GM23338 (cell line): ENCODE measurements at regions not wholly inside any gene's neighbourhood (a gene's known extent, or its start where the extent isn't known, plus 50 kb on each side); places are given as distances from the start of the nearest gene placed in this dataset.

Source experiments
- CREB1 ChIP-seq: fragments of 250-450 bp; sonication (Bioruptor Pico); IDR thresholded peaks from 2 replicates; pipeline ENCODE4 v1.5.0; 2020; ENCODE audit warnings: low read depth, mild to moderate bottlenecking, moderate library complexity
- EZH2 ChIP-seq: fragments of 200-600 bp; sonication (generic); IDR thresholded peaks from one replicate; pipeline ENCODE4 v1.8.0; 2017; ENCODE audit warnings: antibody characterized with exemption, mild to moderate bottlenecking, low read depth; ENCODE audit not compliant: unreplicated experiment
- EZH2phosphoT487 ChIP-seq: fragments of 200-600 bp; sonication (generic); IDR thresholded peaks from one replicate; pipeline ENCODE4 v1.8.1; 2018; ENCODE audit warnings: antibody characterized with exemption; ENCODE audit not compliant: unreplicated experiment
- JUNB ChIP-seq: IDR thresholded peaks from one replicate; pipeline ENCODE4 v1.6.1; 2016; ENCODE audit warnings: antibody characterized with exemption; ENCODE audit not compliant: unreplicated experiment
- POLR2AphosphoS5 ChIP-seq: IDR thresholded peaks from 2 replicates; pipeline ENCODE4 v1.6.1; 2016; ENCODE audit warnings: antibody characterized with exemption, low read depth
- ZNF114 ChIP-seq: fragments of 250-450 bp; sonication (Bioruptor Pico); IDR thresholded peaks from 2 replicates; pipeline ENCODE4 v1.5.0; 2020; ENCODE audit warnings: mild to moderate bottlenecking, moderate library complexity
- TF ChIP-seq, protein P1 (sequence below), 2 experiments: fragments of 200-600 bp in 1 of 2; sonication (generic) in 1 of 2; conservative IDR thresholded peaks; 2 replicates each; pipeline versions ENCODE4 v1.5.1 to v1.6.1; 2016 to 2017; ENCODE audit warnings: antibody characterized with exemption in 2 of 2, low read depth in 2 of 2, mild to moderate bottlenecking in 2 of 2, moderate library complexity in 1 of 2
- TF ChIP-seq, protein P2 (sequence below): IDR thresholded peaks from one replicate; pipeline ENCODE4 v1.6.1; 2018; ENCODE audit warnings: antibody characterized with exemption; ENCODE audit not compliant: unreplicated experiment

DNA sequence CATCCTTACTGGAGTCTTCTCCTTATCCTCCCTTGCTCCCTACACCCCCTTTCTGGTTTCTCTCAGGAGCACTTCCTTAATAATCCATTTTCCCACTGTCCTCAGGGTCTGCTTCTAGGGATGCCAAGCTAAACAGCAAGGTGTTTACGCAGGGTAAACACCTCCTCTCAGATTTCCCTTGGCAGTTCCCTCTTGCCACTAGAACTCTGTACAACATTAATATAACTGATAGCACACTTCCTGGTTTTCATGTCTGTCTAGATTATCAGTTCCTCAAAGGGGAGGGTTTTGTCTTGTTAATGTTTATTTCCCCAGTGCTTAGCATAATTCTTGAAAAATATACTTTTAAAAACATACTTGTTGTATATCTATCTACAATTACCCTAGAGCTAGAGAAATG lies 118.0 kb upstream of the SLC24A5 start:
- TF ChIP-seq EZH2, result no peak
- TF ChIP-seq, protein P1, sequence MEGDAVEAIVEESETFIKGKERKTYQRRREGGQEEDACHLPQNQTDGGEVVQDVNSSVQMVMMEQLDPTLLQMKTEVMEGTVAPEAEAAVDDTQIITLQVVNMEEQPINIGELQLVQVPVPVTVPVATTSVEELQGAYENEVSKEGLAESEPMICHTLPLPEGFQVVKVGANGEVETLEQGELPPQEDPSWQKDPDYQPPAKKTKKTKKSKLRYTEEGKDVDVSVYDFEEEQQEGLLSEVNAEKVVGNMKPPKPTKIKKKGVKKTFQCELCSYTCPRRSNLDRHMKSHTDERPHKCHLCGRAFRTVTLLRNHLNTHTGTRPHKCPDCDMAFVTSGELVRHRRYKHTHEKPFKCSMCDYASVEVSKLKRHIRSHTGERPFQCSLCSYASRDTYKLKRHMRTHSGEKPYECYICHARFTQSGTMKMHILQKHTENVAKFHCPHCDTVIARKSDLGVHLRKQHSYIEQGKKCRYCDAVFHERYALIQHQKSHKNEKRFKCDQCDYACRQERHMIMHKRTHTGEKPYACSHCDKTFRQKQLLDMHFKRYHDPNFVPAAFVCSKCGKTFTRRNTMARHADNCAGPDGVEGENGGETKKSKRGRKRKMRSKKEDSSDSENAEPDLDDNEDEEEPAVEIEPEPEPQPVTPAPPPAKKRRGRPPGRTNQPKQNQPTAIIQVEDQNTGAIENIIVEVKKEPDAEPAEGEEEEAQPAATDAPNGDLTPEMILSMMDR (conservative IDR thresholded peaks at IDR 0.05; ENCODE audit: low read depth in 2 of 2), result no peak
- no peak for TF ChIP-seq POLR2AphosphoS5
- no peak for TF ChIP-seq JUNB
- no peak for TF ChIP-seq CREB1 (CRISPR knock-in tag)
- TF ChIP-seq, protein P2, sequence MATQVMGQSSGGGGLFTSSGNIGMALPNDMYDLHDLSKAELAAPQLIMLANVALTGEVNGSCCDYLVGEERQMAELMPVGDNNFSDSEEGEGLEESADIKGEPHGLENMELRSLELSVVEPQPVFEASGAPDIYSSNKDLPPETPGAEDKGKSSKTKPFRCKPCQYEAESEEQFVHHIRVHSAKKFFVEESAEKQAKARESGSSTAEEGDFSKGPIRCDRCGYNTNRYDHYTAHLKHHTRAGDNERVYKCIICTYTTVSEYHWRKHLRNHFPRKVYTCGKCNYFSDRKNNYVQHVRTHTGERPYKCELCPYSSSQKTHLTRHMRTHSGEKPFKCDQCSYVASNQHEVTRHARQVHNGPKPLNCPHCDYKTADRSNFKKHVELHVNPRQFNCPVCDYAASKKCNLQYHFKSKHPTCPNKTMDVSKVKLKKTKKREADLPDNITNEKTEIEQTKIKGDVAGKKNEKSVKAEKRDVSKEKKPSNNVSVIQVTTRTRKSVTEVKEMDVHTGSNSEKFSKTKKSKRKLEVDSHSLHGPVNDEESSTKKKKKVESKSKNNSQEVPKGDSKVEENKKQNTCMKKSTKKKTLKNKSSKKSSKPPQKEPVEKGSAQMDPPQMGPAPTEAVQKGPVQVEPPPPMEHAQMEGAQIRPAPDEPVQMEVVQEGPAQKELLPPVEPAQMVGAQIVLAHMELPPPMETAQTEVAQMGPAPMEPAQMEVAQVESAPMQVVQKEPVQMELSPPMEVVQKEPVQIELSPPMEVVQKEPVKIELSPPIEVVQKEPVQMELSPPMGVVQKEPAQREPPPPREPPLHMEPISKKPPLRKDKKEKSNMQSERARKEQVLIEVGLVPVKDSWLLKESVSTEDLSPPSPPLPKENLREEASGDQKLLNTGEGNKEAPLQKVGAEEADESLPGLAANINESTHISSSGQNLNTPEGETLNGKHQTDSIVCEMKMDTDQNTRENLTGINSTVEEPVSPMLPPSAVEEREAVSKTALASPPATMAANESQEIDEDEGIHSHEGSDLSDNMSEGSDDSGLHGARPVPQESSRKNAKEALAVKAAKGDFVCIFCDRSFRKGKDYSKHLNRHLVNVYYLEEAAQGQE, result no peak
- TF ChIP-seq EZH2phosphoT487, result no peak
- TF ChIP-seq ZNF114, result no peak
